ENCODE measurements at regions not wholly inside any gene's neighbourhood (a gene's known extent, or its start where the extent isn't known, plus 50 kb on each side); places are given as distances from the start of the nearest gene placed in this dataset.

DNA sequence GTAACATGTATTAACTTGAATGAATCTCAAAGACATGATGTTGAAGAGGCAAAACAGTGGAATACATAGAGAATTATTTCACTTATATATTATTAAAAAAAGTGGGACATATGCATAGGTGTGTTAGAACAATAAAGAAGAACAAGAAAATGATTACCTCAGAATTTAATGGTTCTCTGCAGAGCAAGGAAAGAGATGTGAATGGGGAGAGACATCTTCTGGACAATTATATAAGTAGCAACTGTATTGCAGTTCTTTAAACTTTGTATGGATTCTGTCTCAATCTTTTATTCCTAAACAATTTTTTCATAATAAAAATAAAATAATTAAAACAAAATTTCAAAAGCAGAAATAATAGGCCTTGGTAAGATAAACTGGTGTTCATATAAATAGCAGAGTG is 674.9 kb upstream of the ADGRL4 start:
- POLR2A ChIA-PET, result no interaction called here
- CTCF ChIA-PET, result interaction anchor here (0.6 kb wide), 1 partner anchor 69 kb away, joined by 4 read pairs; no protein-coding TSS in a partner anchor

GRCh38 chr1:79679916-79680315 is 673.4 kb upstream of the ADGRL4 start:
- CTCF ChIA-PET, result no interaction called here
- POLR2A ChIA-PET, result no interaction called here

DNA sequence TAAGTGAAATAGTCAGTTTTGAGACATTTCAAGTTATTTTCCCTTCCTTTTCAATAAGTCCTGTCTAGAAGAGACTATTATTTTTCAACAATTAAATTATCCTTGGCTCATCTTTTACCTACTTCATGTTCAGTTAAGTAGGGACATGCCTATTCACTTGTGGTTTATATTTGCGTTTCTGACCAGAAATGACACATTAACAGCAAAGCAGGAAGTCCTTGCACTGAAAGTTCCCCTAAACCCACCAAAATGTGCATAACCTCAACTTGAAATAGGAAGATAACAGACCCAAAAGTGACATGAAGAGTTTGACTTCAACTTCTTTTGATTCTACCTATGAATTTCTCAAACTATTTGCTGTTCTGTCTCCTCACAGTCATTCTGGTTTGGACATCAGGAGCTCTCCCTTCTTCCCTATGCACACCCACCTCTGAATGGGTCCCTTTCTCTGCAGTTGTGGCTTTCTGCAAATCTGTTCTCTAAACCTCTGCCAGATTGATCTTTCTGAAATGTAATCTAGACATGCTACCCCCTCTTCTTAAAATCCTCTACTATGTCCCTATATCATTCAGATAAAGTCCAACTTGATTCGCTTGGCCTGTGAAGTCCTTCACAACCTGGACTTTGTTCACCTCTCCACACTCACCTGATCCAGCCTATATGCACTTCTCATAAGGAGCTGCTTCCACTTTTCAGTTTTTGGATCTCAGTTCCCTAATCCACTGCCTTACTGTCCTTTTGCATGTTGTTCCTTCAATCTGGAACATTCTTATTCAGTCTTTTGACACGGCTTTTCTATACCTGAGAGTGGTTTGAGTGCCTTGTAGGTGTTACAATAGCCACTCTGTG is 661.5 kb upstream of the ADGRL4 start:
- POLR2A ChIA-PET, result interaction anchor here (0.7 kb wide), 1 partner anchor 735 kb away, joined by 3 read pairs; no protein-coding TSS in a partner anchor

GRCh38 chr1:79667166-79667565 is 660.6 kb upstream of the ADGRL4 start:
- ChIA-PET CTCF (no interaction called here), POLR2A (no interaction called here)

More for the DNA sequence above, 661.5 kb upstream of the ADGRL4 start:
- CTCF ChIA-PET, result no interaction called here

DNA sequence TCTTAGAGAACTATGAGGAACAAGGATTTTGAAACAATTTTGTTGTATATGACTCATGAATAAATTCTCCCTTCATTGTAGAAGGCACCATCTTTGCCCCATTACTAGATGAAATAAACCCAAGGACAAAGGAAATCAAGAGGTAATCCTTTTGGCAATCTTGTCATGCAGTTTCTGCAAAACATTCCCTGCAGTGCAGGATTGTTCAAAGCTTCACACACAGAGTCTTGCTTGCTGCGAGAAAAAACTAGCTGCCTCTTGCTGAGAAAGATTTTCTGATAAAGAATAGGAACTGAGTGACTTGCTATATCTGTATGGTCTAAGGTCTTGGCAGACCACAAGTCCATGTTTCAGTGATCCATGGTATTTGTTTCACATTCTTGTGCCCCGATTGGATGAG is 657.4 kb upstream of the ADGRL4 start:
- CTCF ChIA-PET, result no interaction called here
- POLR2A ChIA-PET, result no interaction called here

GRCh38 chr1:79662596-79662995 is 656.1 kb upstream of the ADGRL4 start:
- ChIA-PET CTCF (no interaction called here), POLR2A (no interaction called here)

DNA sequence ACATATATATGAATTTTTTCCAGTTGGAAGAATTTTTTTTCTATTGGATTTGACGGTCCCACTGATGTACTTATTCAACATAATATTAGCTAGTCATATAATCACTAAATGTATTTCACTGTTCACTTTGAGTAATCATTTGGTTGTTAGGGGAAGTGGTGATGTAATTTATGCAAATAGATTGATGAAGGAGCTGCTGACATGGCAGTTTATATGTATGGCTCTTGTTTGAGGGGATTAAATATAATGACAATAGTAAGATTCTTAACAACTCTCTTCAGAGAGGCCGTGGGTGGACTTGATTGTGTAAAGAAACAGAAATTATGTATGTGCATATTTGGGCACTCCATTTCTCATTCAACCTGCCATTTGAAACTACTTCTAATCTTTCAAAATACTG is 653.6 kb upstream of the ADGRL4 start:
- ChIA-PET CTCF (no interaction called here), POLR2A (no interaction called here)

- CTCF ChIA-PET, result no interaction called here
- POLR2A ChIA-PET, result no interaction called here
These were observed 651.6 kb upstream of the ADGRL4 start for GRCh38 chr1:79657951-79658658.

GRCh38 chr1:79655876-79656275 is 649.3 kb upstream of the ADGRL4 start:
- CTCF ChIA-PET, result no interaction called here
- POLR2A ChIA-PET, result no interaction called here

- POLR2A ChIA-PET, result no interaction called here
- CTCF ChIA-PET, result no interaction called here
These were observed 645.9 kb upstream of the ADGRL4 start for GRCh38 chr1:79652426-79652825.

DNA sequence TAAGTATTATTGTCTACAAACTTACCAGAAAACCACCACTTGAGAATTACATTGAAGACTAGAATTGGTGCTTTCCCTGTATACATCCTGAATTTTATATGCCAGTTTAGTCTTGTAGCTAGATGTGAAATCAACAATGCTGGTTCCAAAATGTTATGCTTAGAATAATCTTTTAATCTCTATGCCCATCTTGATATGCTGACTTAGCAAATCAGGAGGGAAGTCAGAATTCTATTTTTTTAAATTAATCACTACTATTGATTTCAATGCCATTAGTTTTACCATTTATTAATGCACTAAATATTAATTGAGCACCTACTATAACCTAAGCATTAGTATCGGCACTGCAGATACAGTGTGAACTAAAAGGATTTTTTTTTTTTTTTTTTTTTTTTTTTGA is 641.6 kb upstream of the ADGRL4 start:
- ChIA-PET POLR2A (no interaction called here), CTCF (no interaction called here)

DNA sequence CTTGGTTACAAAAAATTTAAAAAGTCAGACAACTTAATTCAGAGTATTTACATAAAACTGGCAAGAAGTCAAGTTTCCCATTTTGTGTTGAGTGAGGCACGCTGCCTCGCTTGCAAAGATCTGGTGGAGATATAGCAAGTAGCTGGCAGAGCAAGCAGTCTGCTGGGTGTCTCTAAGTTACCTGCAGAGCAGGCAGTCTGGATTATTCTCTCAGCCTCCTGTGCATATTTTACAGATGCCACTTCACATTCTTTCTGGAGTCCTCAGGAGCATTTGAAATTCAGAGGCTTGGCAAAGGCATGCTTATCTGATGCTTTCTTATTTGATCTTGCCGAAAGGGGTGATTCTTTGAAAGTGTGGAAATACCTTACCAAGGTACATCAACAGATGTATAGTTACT is 640.4 kb upstream of the ADGRL4 start:
- POLR2A ChIA-PET, result no interaction called here

DNA sequence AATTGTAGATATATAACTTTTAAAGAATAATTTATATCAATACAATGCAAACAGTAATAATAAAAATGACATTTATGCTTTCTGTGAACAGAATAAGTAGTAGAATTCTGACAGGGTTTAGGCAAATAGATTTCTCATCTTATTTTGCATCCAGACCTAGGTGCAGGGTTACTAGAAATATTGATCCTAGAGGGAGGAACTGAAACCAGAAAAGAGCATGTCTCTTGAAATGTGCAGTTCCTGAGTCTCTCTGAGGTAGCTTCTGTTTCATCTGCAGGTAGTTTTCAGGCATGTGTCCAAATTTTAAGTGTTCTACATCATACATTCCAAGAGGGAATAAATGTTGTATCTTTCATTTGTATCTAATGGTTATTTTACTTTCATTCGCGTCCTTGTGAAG is 631.9 kb upstream of the ADGRL4 start:
- ChIA-PET POLR2A (no interaction called here), CTCF (no interaction called here)

More for the DNA sequence above, 640.4 kb upstream of the ADGRL4 start:
- CTCF ChIA-PET, result no interaction called here

GRCh38 chr1:79633456-79633855 is 626.9 kb upstream of the ADGRL4 start:
- POLR2A ChIA-PET, result no interaction called here
- CTCF ChIA-PET, result no interaction called here

DNA sequence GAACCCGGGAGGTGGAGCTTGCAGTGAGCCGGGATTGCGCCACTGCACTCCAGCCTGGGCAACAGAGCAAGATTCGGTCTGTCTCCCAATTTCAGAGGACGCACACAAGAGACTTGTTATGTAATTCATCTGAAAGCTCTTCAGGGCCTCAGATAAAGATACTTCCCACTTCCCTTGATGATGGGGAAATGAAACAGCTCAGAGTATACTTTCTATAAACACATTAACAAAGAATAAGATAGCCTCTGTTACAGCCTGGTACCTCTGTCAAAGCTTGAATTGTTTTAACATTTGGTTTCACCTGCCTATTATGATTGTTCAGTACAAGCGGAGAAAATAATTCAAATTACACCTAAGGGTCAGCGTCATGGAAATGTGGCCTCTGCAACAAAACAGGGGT is 622.9 kb upstream of the ADGRL4 start:
- CTCF ChIA-PET, result no interaction called here
- POLR2A ChIA-PET, result no interaction called here

DNA sequence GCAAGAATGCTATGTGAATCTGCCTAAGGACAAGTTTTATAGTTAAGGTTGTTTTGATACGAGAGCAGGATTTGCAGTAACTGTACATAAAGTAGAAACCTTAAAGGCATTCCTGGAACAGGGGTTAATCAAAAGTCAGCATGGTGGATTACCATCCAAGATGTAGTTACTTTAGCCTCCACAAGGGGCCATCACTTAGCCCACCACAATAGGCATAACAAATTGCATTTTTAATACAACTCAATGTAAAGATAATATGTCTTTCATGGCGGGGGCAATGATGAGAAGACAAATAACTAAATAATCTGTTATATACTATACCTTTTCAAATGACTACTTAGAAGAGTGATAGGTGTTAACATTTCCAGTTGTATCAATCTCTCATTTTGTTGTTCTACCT is 611.2 kb upstream of the ADGRL4 start:
- ChIA-PET CTCF (no interaction called here), POLR2A (no interaction called here)

GRCh38 chr1:79614762-79615161 is 608.2 kb upstream of the ADGRL4 start:
- ChIA-PET CTCF (no interaction called here), POLR2A (no interaction called here)

DNA sequence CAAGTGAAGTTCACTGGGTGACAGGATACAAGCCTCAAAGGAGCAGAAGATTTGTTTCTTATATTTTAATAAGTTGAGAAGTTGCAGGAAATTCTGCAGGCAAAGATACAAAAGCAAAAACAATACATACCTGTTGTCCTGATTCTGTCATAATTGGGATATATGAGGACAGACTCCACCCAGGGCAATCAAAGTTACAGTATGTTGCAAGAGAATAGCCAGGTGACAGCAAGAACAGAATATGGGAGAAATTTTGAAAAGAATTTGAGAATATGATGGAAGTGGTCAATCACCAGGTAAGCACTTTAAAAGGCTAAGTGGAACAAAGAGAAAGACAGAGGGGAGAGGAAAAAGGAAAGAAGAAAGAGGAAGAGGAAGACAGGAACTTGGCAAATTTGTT is 607.6 kb upstream of the ADGRL4 start:
- POLR2A ChIA-PET, result no interaction called here
- CTCF ChIA-PET, result no interaction called here

DNA sequence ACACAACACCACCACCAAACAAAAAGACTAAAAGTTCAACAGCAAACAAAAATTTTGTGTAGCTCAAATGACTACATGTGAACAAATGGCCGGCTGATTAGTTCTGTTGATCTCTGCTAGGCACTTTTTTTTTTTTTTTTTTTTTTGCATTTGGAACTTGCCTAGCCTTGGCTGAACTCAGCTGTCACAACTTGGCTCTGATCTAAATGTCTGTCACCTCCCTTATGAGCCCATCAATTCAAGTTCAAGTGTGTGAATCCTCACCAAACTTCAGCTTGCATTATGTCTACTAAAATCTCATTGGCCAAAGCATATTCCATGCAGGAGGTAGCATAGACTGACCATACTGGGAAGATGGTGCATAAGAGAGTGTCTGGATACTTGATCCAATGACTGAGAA is 606.5 kb upstream of the ADGRL4 start:
- ChIA-PET POLR2A (no interaction called here), CTCF (interaction anchor here (0.6 to 1.2 kb wide), 2 partner anchors 13 to 69 kb away, joined by 4 read pairs; no protein-coding TSS in a partner anchor)

- POLR2A ChIA-PET, result no interaction called here
These were observed 598.1 kb upstream of the ADGRL4 start for GRCh38 chr1:79604490-79605198.

GRCh38 chr1:79603843-79604242 is 597.3 kb upstream of the ADGRL4 start:
- ChIA-PET POLR2A (no interaction called here), CTCF (no interaction called here)

More at GRCh38 chr1:79604490-79605198, 598.1 kb upstream of the ADGRL4 start:
- CTCF ChIA-PET, result no interaction called here
